Forelimb muscle (tissue), 1 donor: ENCODE measurements at regions not wholly inside any gene's neighbourhood (a gene's known extent, or its start where the extent isn't known, plus 50 kb on each side); places are given as distances from the start of the nearest gene placed in this dataset.
"Not testable (repeated sequence)": the region's sequence is repeated elsewhere in the genome, so short reads cannot be mapped to it uniquely, and the experiment has no call there.

ENCODE experiments used
- DNase-seq: peaks from one replicate; pipeline ENCODE4 v3.0.0-alpha.2; 2013; ENCODE audit warnings: low read depth

DNA sequence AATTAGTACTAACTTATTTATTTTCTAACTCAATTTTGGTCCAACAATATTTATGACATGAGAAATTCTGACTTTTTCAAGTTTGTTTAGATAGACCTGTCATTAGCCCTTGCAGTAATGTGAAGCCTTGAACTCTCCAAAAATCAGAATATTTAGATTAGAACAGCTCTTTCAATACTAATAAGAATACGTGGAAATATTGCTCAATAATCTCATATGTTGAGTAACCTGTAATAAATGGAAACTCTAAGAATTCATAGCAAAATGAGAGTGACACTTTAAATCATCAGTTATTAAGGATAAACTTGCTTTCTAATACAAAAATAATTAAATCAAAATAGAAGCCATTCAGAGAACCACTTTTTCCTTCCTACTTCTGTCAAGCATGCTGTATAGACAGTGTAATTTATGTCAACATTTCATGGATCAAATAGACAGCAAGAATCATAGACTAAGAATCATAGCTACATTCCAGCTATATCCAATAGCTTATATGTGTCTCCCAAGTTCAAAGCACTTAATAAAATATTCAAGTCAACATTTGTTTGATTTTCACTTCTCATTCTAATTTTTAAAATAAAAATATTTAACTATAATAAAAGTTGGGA lies 710.3 kb upstream of the SOX11 start:
- DNase-seq, result no peak

- DNase-seq, result not testable (repeated sequence)
Measured at GRCh38 chr2:4988444-4988843, 703.7 kb upstream of the SOX11 start.

- no peak for DNase-seq
Measured at GRCh38 chr2:4992226-4992625, 700.0 kb upstream of the SOX11 start.

GRCh38 chr2:4995466-4995865 lies 696.7 kb upstream of the SOX11 start:
- DNase-seq, result no peak

GRCh38 chr2:5007596-5007995 lies 684.6 kb upstream of the SOX11 start:
- no peak for DNase-seq

GRCh38 chr2:5019324-5019723 lies 672.9 kb upstream of the SOX11 start:
- DNase-seq, result no peak

DNA sequence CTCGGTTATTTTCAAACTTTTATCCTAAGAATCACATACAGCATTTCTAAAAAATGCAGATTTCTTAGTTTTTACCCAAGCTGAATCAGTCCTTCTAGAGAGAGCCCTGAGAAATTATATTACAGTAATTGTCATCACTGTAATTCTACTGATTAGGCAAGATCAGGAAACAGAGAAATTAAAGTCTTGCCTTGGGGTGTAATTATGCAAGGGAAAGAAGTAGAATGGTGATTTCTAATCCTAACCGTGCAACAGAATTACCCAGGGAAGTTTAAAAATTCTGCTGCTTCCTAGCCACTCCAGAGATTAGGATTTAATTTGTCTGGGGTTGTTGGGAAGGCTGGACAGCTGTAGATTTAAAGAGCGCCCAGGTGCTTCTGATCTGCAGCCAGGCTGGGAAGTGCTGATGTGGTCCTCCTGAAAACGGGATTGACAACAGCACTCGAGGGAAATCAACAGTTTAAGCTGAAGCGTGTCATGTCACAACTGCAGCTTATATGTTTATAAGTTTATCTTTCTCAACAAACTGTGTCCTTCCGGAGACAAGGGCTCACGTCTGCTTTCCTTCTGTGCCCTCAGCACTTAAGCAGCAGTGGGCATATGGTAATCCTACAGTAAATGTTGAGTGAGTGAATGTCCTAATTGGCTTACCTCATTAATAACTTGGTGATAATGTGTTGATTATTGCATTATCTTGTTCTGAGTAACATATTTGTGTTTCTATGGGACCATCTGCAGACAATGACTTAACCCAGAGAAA lies 671.9 kb upstream of the SOX11 start:
- no peak for DNase-seq

GRCh38 chr2:5021136-5021535 lies 671.0 kb upstream of the SOX11 start:
- no peak for DNase-seq

DNA sequence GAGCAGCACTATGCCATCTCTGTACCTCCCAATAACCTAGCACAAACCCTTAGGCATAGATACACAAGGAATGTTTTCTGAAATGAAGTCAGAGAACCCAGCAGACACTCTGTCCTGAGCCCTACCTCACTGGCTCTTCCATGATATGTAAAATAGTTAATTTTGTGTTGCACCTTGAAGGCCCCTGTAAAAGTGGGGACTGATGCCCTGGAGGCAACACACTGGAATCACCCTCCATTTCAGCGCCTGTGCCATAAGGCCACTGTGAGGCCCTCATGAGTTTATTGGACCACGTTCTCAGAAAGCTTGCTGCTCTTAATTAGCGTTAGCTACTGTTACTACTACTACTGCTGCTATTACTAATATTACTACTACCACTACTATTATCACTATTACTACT lies 670.1 kb upstream of the SOX11 start:
- no peak for DNase-seq

- not testable (repeated sequence) for DNase-seq
Measured at GRCh38 chr2:5022708-5023635, 669.2 kb upstream of the SOX11 start.

DNA sequence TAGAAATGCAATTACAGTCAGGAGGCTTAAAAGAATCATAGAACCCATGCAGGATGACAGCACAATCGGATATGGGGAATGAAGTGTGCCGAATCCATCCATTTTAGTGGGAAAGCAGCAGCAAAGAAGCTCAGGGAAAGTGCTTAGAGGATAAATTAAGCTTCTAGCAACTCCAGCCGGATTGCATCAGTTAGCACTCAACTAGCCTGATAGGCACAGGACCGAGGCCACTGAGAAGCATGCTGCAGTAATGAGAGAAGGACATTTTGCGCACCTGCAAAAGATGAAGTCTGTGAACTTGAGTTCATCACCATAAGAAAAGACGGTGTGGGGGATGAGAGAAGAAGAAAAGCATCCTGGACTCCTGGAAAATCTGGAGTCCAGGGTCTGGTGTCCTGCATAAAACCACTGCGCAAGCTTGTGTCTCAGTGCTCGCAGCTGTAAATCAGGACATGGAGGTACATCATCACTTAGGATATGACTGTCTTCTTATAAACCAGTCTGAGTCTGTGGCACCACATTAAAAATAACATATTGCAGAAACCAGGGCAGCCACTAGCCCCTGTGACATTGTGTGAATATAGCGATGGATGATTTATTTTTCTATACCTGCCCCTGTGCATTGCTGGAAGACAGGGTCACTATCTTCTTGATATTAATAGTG lies 665.5 kb upstream of the SOX11 start:
- DNase-seq, result no peak

- DNase-seq, result no peak
Measured at GRCh38 chr2:5035057-5035488, 657.1 kb upstream of the SOX11 start.

DNA sequence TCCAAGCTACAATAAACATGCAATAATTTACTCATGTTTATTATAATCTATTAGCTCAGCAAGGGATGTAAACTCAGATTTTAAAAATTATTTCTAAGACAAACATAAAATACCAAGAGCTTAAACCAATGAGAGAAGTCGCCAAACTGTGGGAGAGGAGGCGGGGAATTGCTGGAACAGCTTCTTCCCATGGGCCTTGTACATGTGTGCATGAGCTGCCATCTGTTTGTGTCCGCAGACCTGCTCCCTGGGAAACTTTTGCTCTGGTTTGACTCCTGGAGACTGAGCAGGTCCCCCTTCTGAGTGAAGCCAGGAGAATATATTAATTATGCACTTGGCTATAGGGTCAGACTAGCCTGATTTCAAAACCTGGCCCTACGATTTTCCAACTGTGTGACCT lies 655.9 kb upstream of the SOX11 start:
- peak; percentile 5 for DNase-seq

GRCh38 chr2:5039241-5039975 lies 652.8 kb upstream of the SOX11 start:
- no peak for DNase-seq

DNA sequence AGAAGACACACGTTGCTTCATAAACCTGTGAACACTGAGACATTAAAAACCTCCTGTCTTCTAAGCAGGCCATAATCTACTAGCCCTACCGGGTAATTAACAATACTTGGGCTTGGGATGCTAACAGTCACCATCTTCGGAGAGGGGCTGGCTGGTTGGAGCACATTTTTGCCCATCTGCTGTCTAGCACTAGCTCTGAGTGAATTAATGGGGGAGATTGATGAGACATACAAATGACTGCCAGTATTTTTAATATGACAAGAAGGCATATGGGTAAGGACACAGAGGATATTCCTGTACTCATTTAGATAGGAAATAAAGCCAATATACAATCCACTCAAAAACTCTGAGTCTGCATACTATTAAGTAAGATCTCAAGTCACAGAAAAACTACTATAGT lies 651.6 kb upstream of the SOX11 start:
- DNase-seq, result no peak

GRCh38 chr2:5041501-5041900 lies 650.7 kb upstream of the SOX11 start:
- no peak for DNase-seq

DNA sequence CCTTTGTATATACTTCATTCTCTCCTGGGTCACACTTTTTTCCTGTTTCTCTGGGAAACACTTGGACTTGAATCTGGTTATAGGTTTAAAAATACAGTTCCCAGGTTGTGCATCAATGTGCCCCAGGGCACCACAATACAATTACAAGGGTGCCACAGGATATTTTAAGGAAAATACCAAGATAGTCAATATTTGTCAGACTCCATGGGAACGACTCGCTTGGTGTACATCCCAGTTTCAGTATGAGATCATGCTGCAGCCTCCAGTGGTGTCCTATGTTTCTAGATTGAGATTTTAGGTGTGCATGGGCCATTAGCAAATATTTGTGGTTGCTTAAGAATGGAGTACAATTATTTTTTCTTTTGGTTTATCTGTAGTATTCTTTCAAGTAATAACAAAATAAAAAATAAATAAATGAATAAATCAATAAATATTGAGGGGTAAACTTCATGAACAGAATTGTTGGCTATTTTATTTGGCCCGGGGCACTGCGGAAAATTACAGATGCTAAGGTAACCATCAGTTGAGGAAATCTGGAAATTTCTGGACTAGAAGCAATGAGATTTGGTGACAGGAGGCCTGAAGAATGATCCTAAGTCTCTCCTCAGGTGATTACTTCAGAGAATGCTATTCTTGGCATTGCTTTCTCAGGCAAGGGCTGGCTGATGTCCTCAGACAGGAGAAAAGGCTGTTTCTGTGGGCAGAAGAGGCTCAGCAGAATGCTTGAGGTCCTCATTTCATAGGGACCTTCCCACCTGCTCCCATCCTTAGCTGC lies 649.3 kb upstream of the SOX11 start:
- DNase-seq, result peak; percentile 9

DNA sequence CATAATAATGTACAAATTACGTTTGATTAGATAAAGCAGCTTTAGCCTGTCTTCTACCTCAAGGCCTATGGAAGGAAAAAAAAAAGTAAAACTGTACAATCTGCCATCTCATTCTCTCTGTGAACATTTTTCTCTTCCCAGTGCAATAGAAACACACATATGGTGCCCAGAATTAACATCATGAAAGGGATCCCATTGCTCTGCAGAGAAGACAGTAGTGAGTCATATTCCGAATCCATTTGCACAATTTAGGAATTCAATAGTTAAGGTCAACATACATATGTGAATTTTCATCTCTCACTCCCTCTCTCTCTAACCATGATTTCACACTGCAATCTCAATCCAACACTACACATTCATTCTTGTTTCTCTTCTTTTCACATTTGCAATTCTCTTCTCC lies 640.9 kb upstream of the SOX11 start:
- DNase-seq, result no peak

- DNase-seq, result no peak
Measured at GRCh38 chr2:5052905-5053304, 639.3 kb upstream of the SOX11 start.

- no peak for DNase-seq
Measured at GRCh38 chr2:5057891-5058351, 634.3 kb upstream of the SOX11 start.
